GM23338 (cell line): ENCODE measurements at regions not wholly inside any gene's neighbourhood (a gene's known extent, or its start where the extent isn't known, plus 50 kb on each side); places are given as distances from the start of the nearest gene placed in this dataset.

Experiments used
- ATAC-seq: fragments of 200-7000 bp; cut with Tn5 transposase; 3 replicates; pipeline ENCODE4 v1.9.1; 2020
- DNase-seq: peaks from one replicate; pipeline ENCODE4 v3.0.0-alpha.2; 2015; ENCODE audit warnings: low spot score
- H2AFZ ChIP-seq: fragments of 200-600 bp; sonication (generic); 2 replicates; pipeline ENCODE4 v1.8.0; 2016; ENCODE audit warnings: antibody characterized with exemption, mild to moderate bottlenecking, moderate library complexity
- H3F3A ChIP-seq: fragments of 200-600 bp; sonication (generic); replicated peaks from 2 replicates; pipeline ENCODE4 v1.8.0; 2017; ENCODE audit warnings: antibody characterized with exemption, mixed run types, low read depth
- H3K27ac ChIP-seq: fragments of 200-600 bp; sonication (generic); 2 replicates; pipeline ENCODE4 v1.6.1; 2016; ENCODE audit warnings: low read depth
- H3K27me3 ChIP-seq: fragments of 200-600 bp; sonication (generic); 2 replicates; pipeline ENCODE4 v1.8.0; 2016; ENCODE audit warnings: mild to moderate bottlenecking, mixed run types, moderate library complexity; ENCODE audit not compliant: insufficient read depth
- H3K36me3 ChIP-seq: fragments of 200-600 bp; sonication (generic); 2 replicates; pipeline ENCODE4 v1.8.0; 2016; ENCODE audit warnings: mild to moderate bottlenecking; ENCODE audit not compliant: insufficient read depth
- H3K4me1 ChIP-seq: fragments of 200-600 bp; sonication (generic); 2 replicates; pipeline ENCODE4 v1.8.0; 2016; ENCODE audit warnings: mild to moderate bottlenecking, moderate library complexity; ENCODE audit not compliant: insufficient read depth
- H3K4me2 ChIP-seq: fragments of 200-600 bp; sonication (generic); 2 replicates; pipeline ENCODE4 v1.7.1; 2017; ENCODE audit warnings: mixed run types
- H3K4me3 ChIP-seq: fragments of 200-600 bp; sonication (generic); 2 replicates; pipeline ENCODE4 v1.6.1; 2016; ENCODE audit warnings: mixed run types
- H3K79me2 ChIP-seq: fragments of 200-600 bp; sonication (generic); replicated peaks from 2 replicates; pipeline ENCODE4 v1.8.0; 2017; ENCODE audit warnings: mild to moderate bottlenecking; ENCODE audit not compliant: insufficient read depth
- H3K9me2 ChIP-seq: fragments of 200-600 bp; sonication (generic); 2 replicates; pipeline ENCODE4 v1.8.0; 2017; ENCODE audit not compliant: insufficient read depth
- H4K20me1 ChIP-seq: fragments of 200-600 bp; sonication (generic); replicated peaks from 2 replicates; pipeline ENCODE4 v1.8.0; 2017; ENCODE audit warnings: mild to moderate bottlenecking; ENCODE audit not compliant: insufficient read depth
- H3K27ac Mint-ChIP-seq: 2 replicates; pipeline ENCODE4 v1.8.0; 2020; ENCODE audit warnings: inconsistent platforms, mild to moderate bottlenecking, moderate library complexity, mixed read lengths
- H3K27me3 Mint-ChIP-seq: 3 replicates; pipeline ENCODE4 v1.8.0; 2022; ENCODE audit warnings: low read depth, mild to moderate bottlenecking, moderate library complexity, mixed read lengths, inconsistent platforms; ENCODE audit not compliant: insufficient read depth, poor library complexity
- H3K36me3 Mint-ChIP-seq: 3 replicates; pipeline ENCODE4 v1.8.0; 2021; ENCODE audit warnings: low read depth, mild to moderate bottlenecking, inconsistent platforms, moderate library complexity, mixed read lengths
- H3K4me1 Mint-ChIP-seq: 3 replicates; pipeline ENCODE4 v1.8.0; 2020; ENCODE audit warnings: mild to moderate bottlenecking, inconsistent platforms, mixed read lengths
- H3K4me3 Mint-ChIP-seq: 3 replicates; pipeline ENCODE4 v1.8.0; 2021; ENCODE audit warnings: moderate library complexity, mild to moderate bottlenecking, inconsistent platforms, mixed read lengths
- H3K9me3 Mint-ChIP-seq: 3 replicates; pipeline ENCODE4 v1.8.0; 2020; ENCODE audit warnings: moderate library complexity, mild to moderate bottlenecking, inconsistent platforms, mixed read lengths
- CREB1 ChIP-seq: fragments of 250-450 bp; sonication (Bioruptor Pico); IDR thresholded peaks from 2 replicates; pipeline ENCODE4 v1.5.0; 2020; ENCODE audit warnings: low read depth, mild to moderate bottlenecking, moderate library complexity
- EZH2 ChIP-seq: fragments of 200-600 bp; sonication (generic); IDR thresholded peaks from one replicate; pipeline ENCODE4 v1.8.0; 2017; ENCODE audit warnings: antibody characterized with exemption, mild to moderate bottlenecking, low read depth; ENCODE audit not compliant: unreplicated experiment
- JUNB ChIP-seq: IDR thresholded peaks from one replicate; pipeline ENCODE4 v1.6.1; 2016; ENCODE audit warnings: antibody characterized with exemption; ENCODE audit not compliant: unreplicated experiment
- STAT1 ChIP-seq: IDR thresholded peaks from one replicate; pipeline ENCODE4 v1.6.1; 2016; ENCODE audit warnings: antibody characterized with exemption; ENCODE audit not compliant: unreplicated experiment
- TF ChIP-seq, protein P1 (sequence below): fragments of 250-450 bp; sonication (Bioruptor Pico); IDR thresholded peaks from 2 replicates; pipeline ENCODE4 v1.5.0; 2020; ENCODE audit warnings: mild to moderate bottlenecking, moderate library complexity

DNA sequence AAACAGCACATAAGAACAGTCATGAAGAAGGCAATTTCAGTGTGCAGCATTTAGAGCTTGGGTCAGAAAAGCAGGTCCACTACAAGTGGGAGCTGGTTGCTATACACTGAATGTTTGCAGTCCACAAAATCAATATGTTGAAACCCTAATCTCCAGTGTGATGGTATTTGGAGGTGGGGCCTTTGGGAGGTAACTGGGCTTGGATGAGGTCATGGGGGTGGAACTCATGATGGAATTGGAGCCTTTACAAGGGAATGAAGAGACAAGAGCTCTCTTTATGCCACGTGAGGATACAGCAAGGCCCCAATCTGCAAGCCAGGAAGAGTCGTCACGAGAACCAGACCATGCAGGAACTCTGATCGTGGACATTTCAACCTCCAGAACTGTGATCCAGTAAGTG, 216.7 kb upstream of the SLC35B3 start:
- H3K4me2 ChIP-seq: no peak overlapping the region
- H3K36me3 ChIP-seq: no peaks in the 10 kb centered on the region
- no peaks in the 10 kb centered on the region for H4K20me1 ChIP-seq
- no peaks in the 10 kb centered on the region for H3K4me1 ChIP-seq
- no peak for ATAC-seq
- no peaks in the 10 kb centered on the region for H3K79me2 ChIP-seq
- Mint-ChIP-seq H3K4me3 (no peak overlapping the region), H3K9me3 (no peaks in the 10 kb centered on the region), H3K27me3 (no peaks in the 10 kb centered on the region), H3K36me3 (no peaks in the 10 kb centered on the region), H3K4me1 (no peaks in the 10 kb centered on the region), H3K27ac (no peak overlapping the region)
- H2AFZ ChIP-seq: peak overlapping the region; percentile 64; the same call in 1 of the 2 replicates
- no peak overlapping the region for H3K27ac ChIP-seq
- H3K4me3 ChIP-seq: no peak overlapping the region
- peaks cover 8% of the 10 kb centered on the region; the same call in 1 of the 2 replicates for H3K9me2 ChIP-seq
- H3K27me3 ChIP-seq: no peaks in the 10 kb centered on the region
- TF ChIP-seq STAT1: no peak
- DNase-seq: no peak
- no peaks in the 10 kb centered on the region for H3F3A ChIP-seq

DNA sequence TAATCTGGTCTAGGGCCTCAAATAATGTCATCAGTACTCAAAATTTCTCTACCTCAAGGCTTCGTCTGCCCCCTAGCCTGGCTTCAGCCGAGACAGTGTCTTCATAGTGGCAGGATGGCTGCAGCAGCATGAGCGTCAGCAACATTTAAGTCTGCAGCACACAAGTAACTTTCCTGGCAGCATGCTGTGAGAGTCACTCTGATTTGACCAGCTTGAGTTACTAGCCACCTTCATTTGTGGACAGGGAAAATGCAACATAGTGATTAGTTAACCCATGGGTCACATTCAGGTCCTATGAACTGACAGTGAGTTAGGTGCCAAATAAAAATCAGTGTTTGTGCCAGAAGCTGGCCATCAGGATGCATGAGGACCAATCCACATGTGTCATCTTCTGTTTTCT, 209.9 kb upstream of the SLC35B3 start:
- TF ChIP-seq CREB1 (no peak), EZH2 (no peak), JUNB (no peak)
- TF ChIP-seq, protein P1, sequence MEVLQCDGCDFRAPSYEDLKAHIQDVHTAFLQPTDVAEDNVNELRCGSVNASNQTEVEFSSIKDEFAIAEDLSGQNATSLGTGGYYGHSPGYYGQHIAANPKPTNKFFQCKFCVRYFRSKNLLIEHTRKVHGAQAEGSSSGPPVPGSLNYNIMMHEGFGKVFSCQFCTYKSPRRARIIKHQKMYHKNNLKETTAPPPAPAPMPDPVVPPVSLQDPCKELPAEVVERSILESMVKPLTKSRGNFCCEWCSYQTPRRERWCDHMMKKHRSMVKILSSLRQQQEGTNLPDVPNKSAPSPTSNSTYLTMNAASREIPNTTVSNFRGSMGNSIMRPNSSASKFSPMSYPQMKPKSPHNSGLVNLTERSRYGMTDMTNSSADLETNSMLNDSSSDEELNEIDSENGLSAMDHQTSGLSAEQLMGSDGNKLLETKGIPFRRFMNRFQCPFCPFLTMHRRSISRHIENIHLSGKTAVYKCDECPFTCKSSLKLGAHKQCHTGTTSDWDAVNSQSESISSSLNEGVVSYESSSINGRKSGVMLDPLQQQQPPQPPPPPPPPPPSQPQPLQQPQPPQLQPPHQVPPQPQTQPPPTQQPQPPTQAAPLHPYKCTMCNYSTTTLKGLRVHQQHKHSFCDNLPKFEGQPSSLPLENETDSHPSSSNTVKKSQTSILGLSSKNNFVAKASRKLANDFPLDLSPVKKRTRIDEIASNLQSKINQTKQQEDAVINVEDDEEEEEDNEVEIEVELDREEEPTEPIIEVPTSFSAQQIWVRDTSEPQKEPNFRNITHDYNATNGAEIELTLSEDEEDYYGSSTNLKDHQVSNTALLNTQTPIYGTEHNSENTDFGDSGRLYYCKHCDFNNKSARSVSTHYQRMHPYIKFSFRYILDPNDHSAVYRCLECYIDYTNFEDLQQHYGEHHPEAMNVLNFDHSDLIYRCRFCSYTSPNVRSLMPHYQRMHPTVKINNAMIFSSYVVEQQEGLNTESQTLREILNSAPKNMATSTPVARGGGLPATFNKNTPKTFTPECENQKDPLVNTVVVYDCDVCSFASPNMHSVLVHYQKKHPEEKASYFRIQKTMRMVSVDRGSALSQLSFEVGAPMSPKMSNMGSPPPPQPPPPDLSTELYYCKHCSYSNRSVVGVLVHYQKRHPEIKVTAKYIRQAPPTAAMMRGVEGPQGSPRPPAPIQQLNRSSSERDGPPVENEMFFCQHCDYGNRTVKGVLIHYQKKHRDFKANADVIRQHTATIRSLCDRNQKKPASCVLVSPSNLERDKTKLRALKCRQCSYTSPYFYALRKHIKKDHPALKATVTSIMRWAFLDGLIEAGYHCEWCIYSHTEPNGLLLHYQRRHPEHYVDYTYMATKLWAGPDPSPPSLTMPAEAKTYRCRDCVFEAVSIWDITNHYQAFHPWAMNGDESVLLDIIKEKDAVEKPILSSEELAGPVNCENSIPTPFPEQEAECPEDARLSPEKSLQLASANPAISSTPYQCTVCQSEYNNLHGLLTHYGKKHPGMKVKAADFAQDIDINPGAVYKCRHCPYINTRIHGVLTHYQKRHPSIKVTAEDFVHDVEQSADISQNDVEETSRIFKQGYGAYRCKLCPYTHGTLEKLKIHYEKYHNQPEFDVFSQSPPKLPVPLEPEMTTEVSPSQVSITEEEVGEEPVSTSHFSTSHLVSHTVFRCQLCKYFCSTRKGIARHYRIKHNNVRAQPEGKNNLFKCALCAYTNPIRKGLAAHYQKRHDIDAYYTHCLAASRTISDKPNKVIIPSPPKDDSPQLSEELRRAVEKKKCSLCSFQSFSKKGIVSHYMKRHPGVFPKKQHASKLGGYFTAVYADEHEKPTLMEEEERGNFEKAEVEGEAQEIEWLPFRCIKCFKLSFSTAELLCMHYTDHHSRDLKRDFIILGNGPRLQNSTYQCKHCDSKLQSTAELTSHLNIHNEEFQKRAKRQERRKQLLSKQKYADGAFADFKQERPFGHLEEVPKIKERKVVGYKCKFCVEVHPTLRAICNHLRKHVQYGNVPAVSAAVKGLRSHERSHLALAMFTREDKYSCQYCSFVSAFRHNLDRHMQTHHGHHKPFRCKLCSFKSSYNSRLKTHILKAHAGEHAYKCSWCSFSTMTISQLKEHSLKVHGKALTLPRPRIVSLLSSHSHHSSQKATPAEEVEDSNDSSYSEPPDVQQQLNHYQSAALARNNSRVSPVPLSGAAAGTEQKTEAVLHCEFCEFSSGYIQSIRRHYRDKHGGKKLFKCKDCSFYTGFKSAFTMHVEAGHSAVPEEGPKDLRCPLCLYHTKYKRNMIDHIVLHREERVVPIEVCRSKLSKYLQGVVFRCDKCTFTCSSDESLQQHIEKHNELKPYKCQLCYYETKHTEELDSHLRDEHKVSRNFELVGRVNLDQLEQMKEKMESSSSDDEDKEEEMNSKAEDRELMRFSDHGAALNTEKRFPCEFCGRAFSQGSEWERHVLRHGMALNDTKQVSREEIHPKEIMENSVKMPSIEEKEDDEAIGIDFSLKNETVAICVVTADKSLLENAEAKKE (CRISPR knock-in tag): no peak
- no peak overlapping the region for H3K4me2 ChIP-seq
- Mint-ChIP-seq H3K27me3 (no peaks in the 10 kb centered on the region), H3K4me3 (no peak overlapping the region), H3K27ac (no peak overlapping the region), H3K36me3 (no peaks in the 10 kb centered on the region), H3K4me1 (no peaks in the 10 kb centered on the region; the same call in 2 of the 3 replicates), H3K9me3 (peaks cover 15% of the 10 kb centered on the region; the same call in 2 of the 3 replicates)
- no peak overlapping the region for H3K4me3 ChIP-seq
- H3K36me3 ChIP-seq: no peaks in the 10 kb centered on the region
- no peaks in the 10 kb centered on the region for H3K79me2 ChIP-seq
- 0 out of 2 replicates have a peak overlapping the region, but pooled peaks have one; percentile 2 for H2AFZ ChIP-seq
- H3F3A ChIP-seq: no peaks in the 10 kb centered on the region
- no peaks in the 10 kb centered on the region for H3K9me2 ChIP-seq
- no peaks in the 10 kb centered on the region for H3K4me1 ChIP-seq
- H3K27ac ChIP-seq: no peak overlapping the region
- no peak for ATAC-seq
- H3K27me3 ChIP-seq: no peaks in the 10 kb centered on the region
- DNase-seq: no peak
- H4K20me1 ChIP-seq: no peaks in the 10 kb centered on the region
